ENCODE measurements at regions not wholly inside any gene's neighbourhood (a gene's known extent, or its start where the extent isn't known, plus 50 kb on each side); places are given as distances from the start of the nearest gene placed in this dataset.

DNA sequence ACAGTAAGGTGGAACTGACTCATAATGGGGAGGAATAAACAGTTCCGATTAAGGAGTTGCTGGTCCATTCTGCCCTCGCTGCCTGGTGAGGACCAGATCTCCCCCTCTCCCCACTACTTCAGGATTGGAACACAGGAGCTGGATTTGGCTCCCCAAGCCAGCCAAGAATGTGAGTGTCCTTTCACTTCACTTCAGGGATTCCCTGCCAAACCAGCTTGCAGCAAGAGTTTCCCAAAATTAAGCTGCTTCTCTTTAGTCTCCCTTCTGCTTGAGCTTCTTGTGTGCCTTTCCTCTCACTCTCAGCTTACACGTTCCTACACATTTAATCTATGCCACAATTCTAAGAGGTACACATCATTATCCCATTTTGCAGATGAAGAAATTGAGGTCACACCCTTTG lies 234.1 kb downstream of the BUD13 start:
- intact Hi-C loops (cut with DNase I; ENCODE audit: low total_unique reads) = no loop called here
- no peaks in the 10 kb centered on the region for H3K36me3 ChIP-seq (ENCODE audit: low read depth, missing control alignments)
- no peaks in the 10 kb centered on the region for H3K9me3 ChIP-seq
- no peaks in the 10 kb centered on the region for H3K4me1 ChIP-seq
- WGBS, 2 donors = 81 to 90% methylated on average over 3 of the region's 3 CpGs
- H3K4me3 ChIP-seq = no peak overlapping the region
- no peak overlapping the region for H3K27ac ChIP-seq
- DNase-seq = no peak
- no peaks in the 10 kb centered on the region for H3K27me3 ChIP-seq
- TF ChIP-seq POLR2A (IDR thresholded peaks at IDR 0.05) = no peak
- TF ChIP-seq, protein P1, sequence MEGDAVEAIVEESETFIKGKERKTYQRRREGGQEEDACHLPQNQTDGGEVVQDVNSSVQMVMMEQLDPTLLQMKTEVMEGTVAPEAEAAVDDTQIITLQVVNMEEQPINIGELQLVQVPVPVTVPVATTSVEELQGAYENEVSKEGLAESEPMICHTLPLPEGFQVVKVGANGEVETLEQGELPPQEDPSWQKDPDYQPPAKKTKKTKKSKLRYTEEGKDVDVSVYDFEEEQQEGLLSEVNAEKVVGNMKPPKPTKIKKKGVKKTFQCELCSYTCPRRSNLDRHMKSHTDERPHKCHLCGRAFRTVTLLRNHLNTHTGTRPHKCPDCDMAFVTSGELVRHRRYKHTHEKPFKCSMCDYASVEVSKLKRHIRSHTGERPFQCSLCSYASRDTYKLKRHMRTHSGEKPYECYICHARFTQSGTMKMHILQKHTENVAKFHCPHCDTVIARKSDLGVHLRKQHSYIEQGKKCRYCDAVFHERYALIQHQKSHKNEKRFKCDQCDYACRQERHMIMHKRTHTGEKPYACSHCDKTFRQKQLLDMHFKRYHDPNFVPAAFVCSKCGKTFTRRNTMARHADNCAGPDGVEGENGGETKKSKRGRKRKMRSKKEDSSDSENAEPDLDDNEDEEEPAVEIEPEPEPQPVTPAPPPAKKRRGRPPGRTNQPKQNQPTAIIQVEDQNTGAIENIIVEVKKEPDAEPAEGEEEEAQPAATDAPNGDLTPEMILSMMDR (IDR thresholded peaks at IDR 0.05) = no peak

DNA sequence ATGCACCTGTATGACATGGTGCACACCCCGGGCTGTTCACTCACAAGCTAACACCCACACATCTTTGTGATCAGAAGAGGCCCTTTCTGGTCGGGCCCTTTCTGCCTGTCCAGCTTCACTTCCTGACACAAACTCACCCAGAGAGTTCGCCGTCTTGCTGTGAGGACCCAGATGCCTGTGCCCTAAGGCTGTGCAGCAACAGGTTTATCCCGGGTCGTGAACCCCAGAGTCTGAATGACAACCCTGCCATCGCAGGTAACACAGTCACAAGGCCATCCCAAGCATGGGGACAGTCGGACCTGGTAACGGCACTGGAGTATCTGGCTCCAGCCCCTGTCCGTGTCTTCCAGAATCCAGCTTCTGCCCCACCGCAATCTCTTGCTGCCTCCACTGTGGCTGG lies 235.1 kb downstream of the BUD13 start:
- 86% methylated on average over 11 of the region's 11 CpGs for WGBS, 2 donors
- Histone ChIP-seq H3K4me3 (no peak overlapping the region), H3K9me3 (no peaks in the 10 kb centered on the region), H3K4me1 (no peaks in the 10 kb centered on the region), H3K27ac (no peak overlapping the region), H3K27me3 (no peaks in the 10 kb centered on the region), H3K36me3 (ENCODE audit: low read depth, missing control alignments) (no peaks in the 10 kb centered on the region)
- DNase-seq = no peak
- no peak for TF ChIP-seq POLR2A (IDR thresholded peaks at IDR 0.05)
- TF ChIP-seq, protein P1 (IDR thresholded peaks at IDR 0.05) = no peak
- intact Hi-C loops (cut with DNase I; ENCODE audit: low total_unique reads) = no loop called here

DNA sequence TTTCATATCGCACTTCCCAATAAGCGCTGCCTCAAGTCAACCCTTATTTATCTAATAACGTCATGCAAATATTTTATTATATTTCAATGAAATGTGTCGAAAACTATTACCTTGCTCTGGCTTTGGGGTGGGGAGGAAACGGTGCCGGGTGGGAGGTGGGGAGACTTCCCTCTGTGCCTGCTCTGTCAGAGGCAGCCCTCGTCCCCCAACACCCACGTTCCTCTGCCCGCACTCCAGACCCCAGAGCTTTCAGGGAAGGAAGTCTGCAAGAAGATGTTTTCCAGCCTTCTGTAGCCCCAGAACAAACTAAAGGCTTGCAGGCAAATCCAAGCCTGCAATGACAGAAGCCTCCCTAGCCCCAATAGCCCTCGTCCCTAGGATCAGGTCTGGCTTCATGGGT lies 235.7 kb downstream of the BUD13 start:
- no peak overlapping the region for H3K27ac ChIP-seq
- H3K9me3 ChIP-seq = no peaks in the 10 kb centered on the region
- H3K4me1 ChIP-seq = no peaks in the 10 kb centered on the region
- no peak for DNase-seq
- no peaks in the 10 kb centered on the region for H3K36me3 ChIP-seq (ENCODE audit: low read depth, missing control alignments)
- no peak for TF ChIP-seq POLR2A (IDR thresholded peaks at IDR 0.05)
- TF ChIP-seq, protein P1 (IDR thresholded peaks at IDR 0.05) = no peak
- H3K4me3 ChIP-seq = no peak overlapping the region
- H3K27me3 ChIP-seq = no peaks in the 10 kb centered on the region
- WGBS, 2 donors = 75 to 83% methylated on average over 10 of the region's 10 CpGs
- intact Hi-C loops (cut with DNase I; ENCODE audit: low total_unique reads) = no loop called here

DNA sequence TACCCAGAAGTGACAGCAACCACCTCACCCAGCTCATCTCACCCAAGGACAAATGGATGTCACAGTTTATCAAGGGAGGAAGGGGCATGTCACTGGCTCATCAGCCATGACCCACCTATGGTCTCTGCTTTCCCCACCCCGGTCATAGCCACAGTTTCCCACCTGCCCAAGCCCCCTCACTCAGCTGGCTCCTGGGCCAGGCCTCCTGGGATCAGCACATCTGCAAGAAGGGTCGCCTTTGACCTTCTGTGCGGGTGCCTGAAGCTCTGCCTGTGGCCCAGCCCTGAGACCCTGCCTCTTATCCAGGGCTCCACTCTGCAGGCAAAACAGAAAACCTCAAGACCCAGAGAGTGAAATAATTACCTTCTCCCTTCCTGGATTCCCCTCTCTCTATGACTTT lies 236.4 kb downstream of the BUD13 start:
- TF ChIP-seq POLR2A (IDR thresholded peaks at IDR 0.05) = no peak
- TF ChIP-seq, protein P1 (IDR thresholded peaks at IDR 0.05) = no peak
- WGBS, 2 donors = 74 to 81% methylated on average over 3 of the region's 3 CpGs

DNA sequence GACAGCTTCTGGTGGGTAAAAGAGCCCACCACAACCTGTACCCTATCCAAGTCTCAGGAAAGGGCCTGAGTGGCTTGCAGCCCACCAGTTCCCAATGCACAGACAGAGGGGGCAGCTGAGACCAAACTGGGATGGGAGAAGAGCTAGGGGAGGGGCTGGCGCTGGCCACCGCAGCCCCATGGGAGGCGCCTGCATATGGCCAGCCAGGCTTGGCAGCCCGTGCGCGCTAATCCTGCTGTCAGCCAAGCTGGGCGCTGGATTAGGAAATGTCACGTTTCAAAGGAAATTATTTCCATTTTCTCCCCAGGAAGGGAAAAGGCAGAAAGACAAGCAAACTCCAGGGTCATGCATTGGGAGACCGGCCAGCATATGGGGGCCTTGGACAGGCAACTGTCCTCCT lies 236.8 kb downstream of the BUD13 start:
- Histone ChIP-seq H3K36me3 (ENCODE audit: low read depth, missing control alignments) (no peaks in the 10 kb centered on the region), H3K27me3 (no peaks in the 10 kb centered on the region), H3K4me3 (no peak overlapping the region), H3K27ac (no peak overlapping the region), H3K4me1 (no peaks in the 10 kb centered on the region), H3K9me3 (no peaks in the 10 kb centered on the region)
- no peak for DNase-seq
- WGBS, 2 donors = 59 to 81% methylated on average over 9 of the region's 9 CpGs
- TF ChIP-seq, protein P1 (IDR thresholded peaks at IDR 0.05) = no peak
- TF ChIP-seq POLR2A (IDR thresholded peaks at IDR 0.05) = no peak
- intact Hi-C loops (cut with DNase I; ENCODE audit: low total_unique reads) = no loop called here

More for the DNA sequence above, 236.4 kb downstream of the BUD13 start:
- no peak overlapping the region for H3K27ac ChIP-seq
- H3K36me3 ChIP-seq (ENCODE audit: low read depth, missing control alignments) = no peaks in the 10 kb centered on the region
- no peaks in the 10 kb centered on the region for H3K4me1 ChIP-seq
- intact Hi-C loops (cut with DNase I; ENCODE audit: low total_unique reads) = no loop called here
- H3K27me3 ChIP-seq = no peaks in the 10 kb centered on the region
- DNase-seq = no peak
- no peaks in the 10 kb centered on the region for H3K9me3 ChIP-seq
- no peak overlapping the region for H3K4me3 ChIP-seq
